H9 (cell line): ENCODE measurements at regions not wholly inside any gene's neighbourhood (a gene's known extent, or its start where the extent isn't known, plus 50 kb on each side); places are given as distances from the start of the nearest gene placed in this dataset.

Source experiments
- DNase-seq: peaks from one replicate; pipeline ENCODE4 v3.0.0-alpha.2; 2017
- H2AFZ ChIP-seq: one replicate; pipeline ENCODE4 v1.6.1; 2013; ENCODE audit warnings: mild to moderate bottlenecking, low read length, control low read depth, moderate library complexity
- H2AK5ac ChIP-seq: 2 replicates; pipeline ENCODE4 v1.6.1; 2013; ENCODE audit warnings: low read length, control low read depth, mixed read lengths; ENCODE audit not compliant: insufficient read length
- H2BK120ac ChIP-seq: one replicate; pipeline ENCODE4 v1.6.1; 2013; ENCODE audit warnings: low read depth, mild to moderate bottlenecking, low read length, control low read depth, inconsistent platforms; ENCODE audit not compliant: poor library complexity, severe bottlenecking
- H2BK12ac ChIP-seq: 2 replicates; pipeline ENCODE4 v1.6.1; 2013; ENCODE audit warnings: low read length, control low read depth, mixed read lengths, low read depth; ENCODE audit not compliant: insufficient read length
- H2BK15ac ChIP-seq: 2 replicates; pipeline ENCODE4 v1.6.1; 2013; ENCODE audit warnings: low read depth, low read length, control low read depth
- H2BK20ac ChIP-seq: one replicate; pipeline ENCODE4 v1.6.1; 2013; ENCODE audit warnings: low read depth, mild to moderate bottlenecking, low read length, control low read depth, inconsistent platforms; ENCODE audit not compliant: poor library complexity, severe bottlenecking
- H2BK5ac ChIP-seq: 2 replicates; pipeline ENCODE4 v1.6.1; 2013; ENCODE audit warnings: low read length, control low read depth, mixed read lengths; ENCODE audit not compliant: insufficient read length
- H3K14ac ChIP-seq: 2 replicates; pipeline ENCODE4 v1.6.1; 2013; ENCODE audit warnings: low read length, control low read depth; ENCODE audit not compliant: insufficient read depth
- H3K18ac ChIP-seq: 2 replicates; pipeline ENCODE4 v1.6.1; 2013; ENCODE audit warnings: low read depth, mild to moderate bottlenecking, mixed read lengths, low read length, control low read depth; ENCODE audit not compliant: insufficient read length
- H3K23ac ChIP-seq: 2 replicates; pipeline ENCODE4 v1.6.1; 2013; ENCODE audit warnings: low read length, control low read depth, mixed read lengths, low read depth; ENCODE audit not compliant: insufficient read length
- H3K23me2 ChIP-seq: 2 replicates; pipeline ENCODE4 v1.6.1; 2013; ENCODE audit warnings: low read depth, mild to moderate bottlenecking, mixed read lengths, low read length, control low read depth; ENCODE audit not compliant: insufficient read length, poor library complexity, severe bottlenecking
- H3K27ac ChIP-seq: 2 replicates; pipeline ENCODE4 v1.5.1; 2013; ENCODE audit warnings: low read length, control low read depth, mixed read lengths, low read depth; ENCODE audit not compliant: insufficient read length
- H3K27me3 ChIP-seq: 2 replicates; pipeline ENCODE4 v1.6.1; 2013; ENCODE audit warnings: low read length, control low read depth, inconsistent platforms; ENCODE audit not compliant: insufficient read depth
- H3K4ac ChIP-seq: 2 replicates; pipeline ENCODE4 v1.6.1; 2013; ENCODE audit warnings: low read depth, mild to moderate bottlenecking, control low read depth, inconsistent platforms, low read length, moderate library complexity
- H3K4me1 ChIP-seq: 2 replicates; pipeline ENCODE4 v1.6.1; 2013; ENCODE audit warnings: low read length, control low read depth, inconsistent platforms; ENCODE audit not compliant: insufficient read depth
- H3K4me2 ChIP-seq: 2 replicates; pipeline ENCODE4 v1.6.1; 2013; ENCODE audit warnings: low read length, control low read depth, mixed read lengths; ENCODE audit not compliant: insufficient read length, insufficient read depth
- H3K56ac ChIP-seq: 2 replicates; pipeline ENCODE4 v1.6.1; 2013; ENCODE audit warnings: low read depth, mild to moderate bottlenecking, mixed read lengths, low read length, control low read depth; ENCODE audit not compliant: insufficient read length
- H3K79me1 ChIP-seq: 2 replicates; pipeline ENCODE4 v1.6.1; 2013; ENCODE audit warnings: low read depth, mild to moderate bottlenecking, moderate library complexity, low read length, control low read depth, inconsistent platforms; ENCODE audit not compliant: insufficient read depth, poor library complexity, severe bottlenecking
- H3K79me2 ChIP-seq: 2 replicates; pipeline ENCODE4 v1.6.1; 2013; ENCODE audit warnings: low read length, control low read depth, inconsistent platforms; ENCODE audit not compliant: insufficient read depth
- H3K9ac ChIP-seq: 2 replicates; pipeline ENCODE4 v1.6.1; 2013; ENCODE audit warnings: low read length, control low read depth, mixed read lengths; ENCODE audit not compliant: insufficient read length; ENCODE audit errors: extremely low read depth
- H3K9me3 ChIP-seq: one replicate; pipeline ENCODE4 v1.6.1; 2013; ENCODE audit warnings: low read depth, low read length, inconsistent platforms; ENCODE audit not compliant: control insufficient read depth
- H3T11ph ChIP-seq: one replicate; pipeline ENCODE4 v1.6.1; 2013; ENCODE audit warnings: mild to moderate bottlenecking, low read length, control low read depth, inconsistent platforms
- H4K20me1 ChIP-seq: one replicate; pipeline ENCODE4 v1.6.1; 2013; ENCODE audit not compliant: control insufficient read depth, insufficient read length, insufficient read depth
- H4K5ac ChIP-seq: 2 replicates; pipeline ENCODE4 v1.6.1; 2013; ENCODE audit warnings: low read depth, mild to moderate bottlenecking, mixed read lengths, low read length, control low read depth; ENCODE audit not compliant: insufficient read length
- H4K8ac ChIP-seq: replicated peaks from 2 replicates; pipeline ENCODE4 v1.6.1; 2013; ENCODE audit warnings: low read length, control low read depth, mixed read lengths, low read depth; ENCODE audit not compliant: insufficient read length
- H4K91ac ChIP-seq: 2 replicates; pipeline ENCODE4 v1.6.1; 2013; ENCODE audit warnings: low read depth, mild to moderate bottlenecking, moderate library complexity, mixed read lengths, low read length, control low read depth; ENCODE audit not compliant: insufficient read length
- H3K27ac Mint-ChIP-seq, 3 experiments: 2 replicates in 2 of 3; 3 replicates in 1 of 3; pipeline ENCODE4 v1.8.0; 2020 to 2021; ENCODE audit warnings: mixed read lengths in 3 of 3, mild to moderate bottlenecking in 1 of 3, moderate library complexity in 1 of 3
- H3K27me3 Mint-ChIP-seq: 2 replicates; pipeline ENCODE4 v1.8.0; 2021; ENCODE audit warnings: low read depth, mild to moderate bottlenecking, moderate library complexity, mixed read lengths
- H3K36me3 Mint-ChIP-seq, 3 experiments: 2 replicates in 2 of 3; 3 replicates in 1 of 3; pipeline ENCODE4 v1.8.0; 2020 to 2021; ENCODE audit warnings: low read depth in 3 of 3, mixed read lengths in 3 of 3; ENCODE audit not compliant: insufficient read depth in 1 of 3
- H3K4me1 Mint-ChIP-seq, 2 experiments: 2 replicates each; pipeline ENCODE4 v1.8.0; 2020; ENCODE audit warnings: mixed read lengths in 2 of 2
- H3K4me3 Mint-ChIP-seq, 2 experiments: 2 replicates in 1 of 2; 3 replicates in 1 of 2; pipeline ENCODE4 v1.8.0; 2020 to 2021; ENCODE audit warnings: mild to moderate bottlenecking in 2 of 2, mixed read lengths in 2 of 2, moderate library complexity in 1 of 2
- H3K9me3 Mint-ChIP-seq, 2 experiments: 2 replicates in 1 of 2; 3 replicates in 1 of 2; pipeline ENCODE4 v1.8.0; 2020; ENCODE audit warnings: mild to moderate bottlenecking in 2 of 2, mixed read lengths in 2 of 2, moderate library complexity in 1 of 2
- TF ChIP-seq, protein P1 (sequence below): fragments of 200-600 bp; sonication (generic); conservative IDR thresholded peaks from 3 replicates; pipeline ENCODE4 v1.8.0; 2021; ENCODE audit warnings: antibody characterized with exemption, mild to moderate bottlenecking

- Histone ChIP-seq H3K27ac (no peak overlapping the region), H3K79me1 (no peaks in the 10 kb centered on the region), H3K9me3 (no peaks in the 10 kb centered on the region), H2AFZ (no peak overlapping the region), H2BK5ac (no peak overlapping the region), H3K23ac (no peak overlapping the region), H4K5ac (no peak overlapping the region), H2BK120ac (no peak overlapping the region), H3K4me2 (no peak overlapping the region), H2BK15ac (no peak overlapping the region), H4K20me1 (no peaks in the 10 kb centered on the region), H3K23me2 (no peaks in the 10 kb centered on the region), H3K4ac (no peak overlapping the region), H2BK12ac (no peak overlapping the region), H3K56ac (no peak overlapping the region), H2AK5ac (no peak overlapping the region), H3K18ac (no peak overlapping the region), H3K79me2 (no peaks in the 10 kb centered on the region), H3K14ac (no peak overlapping the region), H3K4me1 (peaks cover 2% of the 10 kb centered on the region; the same call in 1 of the 2 replicates), H3K9ac (no peak overlapping the region), H2BK20ac (no peak overlapping the region), H4K8ac (no peak overlapping the region), H4K91ac (no peak overlapping the region), H3T11ph (no peak overlapping the region), H3K27me3 (no peaks in the 10 kb centered on the region)
- TF ChIP-seq, protein P1, sequence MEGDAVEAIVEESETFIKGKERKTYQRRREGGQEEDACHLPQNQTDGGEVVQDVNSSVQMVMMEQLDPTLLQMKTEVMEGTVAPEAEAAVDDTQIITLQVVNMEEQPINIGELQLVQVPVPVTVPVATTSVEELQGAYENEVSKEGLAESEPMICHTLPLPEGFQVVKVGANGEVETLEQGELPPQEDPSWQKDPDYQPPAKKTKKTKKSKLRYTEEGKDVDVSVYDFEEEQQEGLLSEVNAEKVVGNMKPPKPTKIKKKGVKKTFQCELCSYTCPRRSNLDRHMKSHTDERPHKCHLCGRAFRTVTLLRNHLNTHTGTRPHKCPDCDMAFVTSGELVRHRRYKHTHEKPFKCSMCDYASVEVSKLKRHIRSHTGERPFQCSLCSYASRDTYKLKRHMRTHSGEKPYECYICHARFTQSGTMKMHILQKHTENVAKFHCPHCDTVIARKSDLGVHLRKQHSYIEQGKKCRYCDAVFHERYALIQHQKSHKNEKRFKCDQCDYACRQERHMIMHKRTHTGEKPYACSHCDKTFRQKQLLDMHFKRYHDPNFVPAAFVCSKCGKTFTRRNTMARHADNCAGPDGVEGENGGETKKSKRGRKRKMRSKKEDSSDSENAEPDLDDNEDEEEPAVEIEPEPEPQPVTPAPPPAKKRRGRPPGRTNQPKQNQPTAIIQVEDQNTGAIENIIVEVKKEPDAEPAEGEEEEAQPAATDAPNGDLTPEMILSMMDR, result no peak
- no peak for DNase-seq
- Mint-ChIP-seq H3K27ac (no peak overlapping the region), H3K36me3 (peaks cover 0 to 9% (median 4%) of the 10 kb centered on the region in 3 experiments; a peak in 2 of 7 replicates), H3K9me3 (no peaks in the 10 kb centered on the region; a peak in 1 of 5 replicates), H3K4me3 (no peak overlapping the region), H3K27me3 (no peaks in the 10 kb centered on the region), H3K4me1 (peaks cover 19 to 21% of the 10 kb centered on the region in 2 experiments)
These were observed 86.4 kb upstream of the JAZF1 start for GRCh38 chr7:28267012-28267411.
